ENCODE measurements at regions not wholly inside any gene's neighbourhood (a gene's known extent, or its start where the extent isn't known, plus 50 kb on each side); places are given as distances from the start of the nearest gene placed in this dataset.

DNA sequence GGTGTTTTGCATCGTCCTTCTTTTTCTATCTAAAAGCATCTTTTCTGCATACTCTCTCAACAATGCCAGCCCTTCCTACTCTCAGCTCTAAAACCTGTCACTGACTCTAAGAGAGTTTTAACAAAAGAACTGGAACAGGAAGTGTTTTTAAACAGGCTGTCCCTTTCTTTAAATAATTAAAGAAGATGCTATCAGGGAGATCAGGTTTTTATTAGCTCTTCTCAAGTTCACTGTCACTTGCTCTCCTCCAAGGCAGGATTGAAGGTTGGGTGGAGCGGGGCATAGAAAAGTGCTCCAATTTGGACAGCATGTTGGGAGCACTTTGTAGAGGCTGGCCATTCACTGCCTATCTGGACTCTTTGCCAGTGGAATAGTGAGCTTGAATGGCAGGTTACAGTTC is 56.4 kb upstream of the BARX2 start:
- Histone ChIP-seq H3K9me1 (ENCODE audit: control insufficient read depth, extremely low read depth, insufficient read depth, low read length) (no peaks in the 10 kb centered on the region), H3K4me3 (ENCODE audit: control insufficient read depth in 2 of 3, extremely low read depth in 1 of 3, insufficient read depth in 2 of 3, low read depth in 1 of 3, low read length in 3 of 3) (no peak overlapping the region), H3K79me2 (ENCODE audit: control insufficient read depth, insufficient read depth, low read length) (no peaks in the 10 kb centered on the region), H3K9me3 (ENCODE audit: control insufficient read depth, low read depth, low read length) (no peaks in the 10 kb centered on the region), H3K4me2 (ENCODE audit: control insufficient read depth, extremely low read depth, insufficient read depth, low read depth, low read length) (no peak overlapping the region), H3K9ac (ENCODE audit: control insufficient read depth, extremely low read depth, insufficient read depth, low read length) (no peak overlapping the region), H3K27ac (ENCODE audit: control insufficient read depth, insufficient read depth, low read length) (no peak overlapping the region), H3K36me3 (ENCODE audit: control insufficient read depth in 2 of 2, extremely low read depth in 1 of 2, insufficient read depth in 2 of 2, low read length in 2 of 2) (no peaks in the 10 kb centered on the region), H3K4me1 (ENCODE audit: control insufficient read depth, extremely low read depth, insufficient read depth, low read length) (peaks cover 10% of the 10 kb centered on the region), H2AFZ (ENCODE audit: control insufficient read depth, low read length) (no peak overlapping the region), H3K27me3 (ENCODE audit: control insufficient read depth, extremely low read depth, insufficient read depth, low read length) (no peaks in the 10 kb centered on the region), H4K20me1 (ENCODE audit: control insufficient read depth, extremely low read depth, insufficient read depth, low read length) (no peaks in the 10 kb centered on the region)
- dilution Hi-C loops (cut with MboI; ENCODE audit: extremely low pct_ligation_motif_present, low sequenced_read_pairs): no loop called here
- DNase-seq (ENCODE audit: low read depth, low spot score) (no peak), FAIRE-seq (no peak)
- TF ChIP-seq EZH2 (IDR thresholded peaks at IDR 0.05; ENCODE audit: low read length): no peak
- TF ChIP-seq, protein P1, sequence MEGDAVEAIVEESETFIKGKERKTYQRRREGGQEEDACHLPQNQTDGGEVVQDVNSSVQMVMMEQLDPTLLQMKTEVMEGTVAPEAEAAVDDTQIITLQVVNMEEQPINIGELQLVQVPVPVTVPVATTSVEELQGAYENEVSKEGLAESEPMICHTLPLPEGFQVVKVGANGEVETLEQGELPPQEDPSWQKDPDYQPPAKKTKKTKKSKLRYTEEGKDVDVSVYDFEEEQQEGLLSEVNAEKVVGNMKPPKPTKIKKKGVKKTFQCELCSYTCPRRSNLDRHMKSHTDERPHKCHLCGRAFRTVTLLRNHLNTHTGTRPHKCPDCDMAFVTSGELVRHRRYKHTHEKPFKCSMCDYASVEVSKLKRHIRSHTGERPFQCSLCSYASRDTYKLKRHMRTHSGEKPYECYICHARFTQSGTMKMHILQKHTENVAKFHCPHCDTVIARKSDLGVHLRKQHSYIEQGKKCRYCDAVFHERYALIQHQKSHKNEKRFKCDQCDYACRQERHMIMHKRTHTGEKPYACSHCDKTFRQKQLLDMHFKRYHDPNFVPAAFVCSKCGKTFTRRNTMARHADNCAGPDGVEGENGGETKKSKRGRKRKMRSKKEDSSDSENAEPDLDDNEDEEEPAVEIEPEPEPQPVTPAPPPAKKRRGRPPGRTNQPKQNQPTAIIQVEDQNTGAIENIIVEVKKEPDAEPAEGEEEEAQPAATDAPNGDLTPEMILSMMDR (optimal IDR thresholded peaks at IDR 0.05 in 1 of 3, IDR thresholded peaks at IDR 0.05 in 1 of 3, conservative IDR thresholded peaks at IDR 0.05 in 1 of 3; ENCODE audit: extremely low read depth in 1 of 3, insufficient read depth in 2 of 3, low read length in 3 of 3): no peak

DNA sequence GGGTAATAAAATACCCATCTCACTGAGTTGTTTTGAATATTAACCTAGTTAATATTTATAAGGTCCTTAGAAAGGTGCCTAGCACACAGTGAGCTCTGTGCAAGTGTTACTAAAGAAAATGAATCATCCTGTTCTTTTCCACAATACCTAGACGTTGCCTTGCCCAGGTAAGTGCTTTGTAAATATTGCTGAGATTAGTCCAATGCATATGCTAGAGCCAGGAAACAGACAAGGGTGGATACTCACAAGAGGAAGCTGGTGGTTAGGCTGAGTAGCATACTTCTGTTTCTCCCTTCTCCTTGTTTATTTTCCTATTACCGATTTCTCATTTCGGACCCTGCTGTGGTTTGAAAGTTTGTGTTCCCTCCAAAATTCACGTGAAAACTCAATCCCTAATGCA is 58.1 kb upstream of the BARX2 start:
- dilution Hi-C loops (cut with MboI; ENCODE audit: extremely low pct_ligation_motif_present, low sequenced_read_pairs): no loop called here
- Histone ChIP-seq H3K4me3 (ENCODE audit: control insufficient read depth in 2 of 3, extremely low read depth in 1 of 3, insufficient read depth in 2 of 3, low read depth in 1 of 3, low read length in 3 of 3) (no peak overlapping the region), H3K27ac (ENCODE audit: control insufficient read depth, insufficient read depth, low read length) (no peak overlapping the region), H3K79me2 (ENCODE audit: control insufficient read depth, insufficient read depth, low read length) (no peaks in the 10 kb centered on the region), H3K9me3 (ENCODE audit: control insufficient read depth, low read depth, low read length) (no peaks in the 10 kb centered on the region), H3K27me3 (ENCODE audit: control insufficient read depth, extremely low read depth, insufficient read depth, low read length) (no peaks in the 10 kb centered on the region), H3K36me3 (ENCODE audit: control insufficient read depth in 2 of 2, extremely low read depth in 1 of 2, insufficient read depth in 2 of 2, low read length in 2 of 2) (no peaks in the 10 kb centered on the region), H3K9ac (ENCODE audit: control insufficient read depth, extremely low read depth, insufficient read depth, low read length) (no peak overlapping the region), H4K20me1 (ENCODE audit: control insufficient read depth, extremely low read depth, insufficient read depth, low read length) (no peaks in the 10 kb centered on the region), H2AFZ (ENCODE audit: control insufficient read depth, low read length) (no peak overlapping the region), H3K4me2 (ENCODE audit: control insufficient read depth, extremely low read depth, insufficient read depth, low read depth, low read length) (no peak overlapping the region), H3K9me1 (ENCODE audit: control insufficient read depth, extremely low read depth, insufficient read depth, low read length) (no peaks in the 10 kb centered on the region), H3K4me1 (ENCODE audit: control insufficient read depth, extremely low read depth, insufficient read depth, low read length) (peaks cover 17% of the 10 kb centered on the region)
- FAIRE-seq (peak; percentile 74), DNase-seq (ENCODE audit: low read depth, low spot score) (no peak)
- no peak for TF ChIP-seq EZH2 (IDR thresholded peaks at IDR 0.05; ENCODE audit: low read length)
- TF ChIP-seq, protein P1 (optimal IDR thresholded peaks at IDR 0.05 in 1 of 3, IDR thresholded peaks at IDR 0.05 in 1 of 3, conservative IDR thresholded peaks at IDR 0.05 in 1 of 3; ENCODE audit: extremely low read depth in 1 of 3, insufficient read depth in 2 of 3, low read length in 3 of 3): no peak
